ENCODE measurements at regions not wholly inside any gene's neighbourhood (a gene's known extent, or its start where the extent isn't known, plus 50 kb on each side); places are given as distances from the start of the nearest gene placed in this dataset.

- no peak for DNase-seq
These were observed 513.9 kb downstream of the TLE4 start for GRCh38 chr9:80085668-80086067.

- no peak for DNase-seq
These were observed 510.4 kb downstream of the TLE4 start for GRCh38 chr9:80082213-80082612.

DNA sequence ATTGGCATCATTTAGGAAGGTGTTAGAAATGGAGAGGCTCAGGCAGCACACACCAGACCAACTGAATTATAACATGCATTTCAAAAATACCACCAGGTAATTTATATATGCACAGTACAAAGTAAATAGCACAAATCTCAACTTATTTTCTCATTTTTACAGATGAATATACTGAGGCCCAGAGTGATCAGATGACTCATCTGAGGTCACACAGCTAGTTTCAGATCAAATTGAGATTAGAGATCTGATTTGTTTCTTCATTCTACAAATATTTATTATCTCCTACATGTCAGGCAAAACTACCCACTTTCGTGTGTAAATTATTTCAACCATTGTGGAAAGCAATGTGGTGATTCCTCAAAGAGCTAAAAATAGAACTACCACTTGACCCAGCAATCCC, 507.1 kb downstream of the TLE4 start:
- no peak for DNase-seq

DNA sequence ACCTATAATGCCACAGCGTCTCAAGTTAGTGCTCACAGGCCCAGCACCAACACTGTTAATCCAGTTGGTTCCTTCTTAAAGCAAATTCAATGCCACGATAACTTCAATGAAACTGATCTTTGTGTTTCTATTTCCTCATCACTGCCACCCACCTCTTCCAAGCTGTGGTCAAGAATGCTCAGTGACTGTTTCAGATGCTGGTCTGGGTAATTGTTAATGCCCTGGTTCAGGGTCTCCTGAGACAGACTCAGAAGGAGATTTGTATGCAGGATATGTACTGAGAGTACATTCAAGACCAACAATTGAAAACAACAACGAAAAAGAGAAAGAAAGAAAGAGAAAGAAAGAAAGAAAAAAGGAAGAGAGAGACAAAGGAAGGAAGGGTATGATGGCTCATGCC, 505.3 kb downstream of the TLE4 start:
- DNase-seq, result no peak

- DNase-seq, result no peak
These were observed 504.4 kb downstream of the TLE4 start for GRCh38 chr9:80076162-80076561.

DNA sequence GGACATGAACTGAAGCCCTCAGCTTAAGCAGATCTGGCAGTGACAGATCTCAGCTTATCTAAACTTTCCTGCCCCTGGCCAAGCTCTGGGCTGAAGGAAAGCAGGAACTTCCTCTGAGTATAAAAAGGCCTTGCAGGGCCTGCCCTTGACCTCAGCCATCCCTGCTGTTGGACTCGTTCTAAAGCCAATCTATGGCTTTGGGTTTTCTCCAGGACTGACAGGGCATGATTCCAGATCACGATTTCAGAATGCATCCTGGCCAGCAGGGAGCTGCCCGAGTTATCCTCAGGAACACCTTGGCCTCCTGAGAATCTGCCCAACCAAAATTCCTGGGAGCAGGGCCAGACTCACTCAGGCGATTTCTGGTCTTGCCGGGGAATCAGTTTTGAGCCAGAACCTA, 502.7 kb downstream of the TLE4 start:
- DNase-seq, result peak; percentile 92 to 98

- peak in 1 of 2 experiments; percentile 34 for DNase-seq
These were observed 500.7 kb downstream of the TLE4 start for GRCh38 chr9:80072451-80072850.

GRCh38 chr9:80070071-80070742, 498.4 kb downstream of the TLE4 start:
- no peak for DNase-seq

DNA sequence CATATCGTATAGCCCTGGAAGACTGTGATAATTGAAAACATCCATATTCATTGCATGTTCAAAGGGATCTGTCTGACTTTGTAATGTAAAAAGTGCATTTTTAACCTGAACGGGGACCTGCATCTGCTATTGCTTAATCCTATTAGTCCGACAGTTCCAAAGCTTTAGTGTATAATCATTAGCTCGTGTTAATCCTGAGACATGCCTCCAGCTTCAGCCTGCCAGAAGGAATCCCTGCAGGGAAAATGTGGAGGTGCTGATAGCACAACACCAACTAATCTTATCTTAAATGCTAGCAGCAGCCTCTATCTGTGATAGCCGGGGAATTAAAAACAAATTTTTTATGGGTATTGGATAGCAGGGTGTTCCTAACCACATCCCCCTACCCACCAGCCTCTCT, 495.2 kb downstream of the TLE4 start:
- no peak for DNase-seq

DNA sequence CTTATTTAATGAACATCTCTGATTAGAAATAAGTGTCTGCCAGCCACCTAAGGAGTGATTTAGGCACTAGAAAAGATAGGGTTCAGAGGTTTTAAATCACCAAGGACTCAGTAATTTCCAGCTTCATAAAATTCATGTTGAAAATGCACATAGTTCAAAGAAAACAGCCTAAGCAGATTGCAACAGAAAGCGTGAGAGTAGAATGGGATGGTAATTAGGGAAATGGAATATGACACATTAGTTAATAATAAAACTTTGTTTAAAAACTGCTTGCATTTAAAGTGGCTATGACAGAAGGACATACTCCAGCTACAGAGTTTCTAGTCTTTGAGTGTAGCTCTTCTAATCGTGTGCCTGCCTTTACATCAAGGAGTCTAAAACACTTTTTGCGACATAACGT, 490.8 kb downstream of the TLE4 start:
- DNase-seq, result no peak

GRCh38 chr9:80061940-80062339, 490.2 kb downstream of the TLE4 start:
- no peak for DNase-seq

GRCh38 chr9:80061096-80061495, 489.3 kb downstream of the TLE4 start:
- no peak for DNase-seq

GRCh38 chr9:80059979-80060378, 488.2 kb downstream of the TLE4 start:
- DNase-seq, result no peak

GRCh38 chr9:80059191-80059590, 487.4 kb downstream of the TLE4 start:
- DNase-seq, result no peak

- DNase-seq, result no peak
These were observed 481.1 kb downstream of the TLE4 start for GRCh38 chr9:80052830-80053229.

GRCh38 chr9:80049096-80049782, 477.5 kb downstream of the TLE4 start:
- no peak for DNase-seq

DNA sequence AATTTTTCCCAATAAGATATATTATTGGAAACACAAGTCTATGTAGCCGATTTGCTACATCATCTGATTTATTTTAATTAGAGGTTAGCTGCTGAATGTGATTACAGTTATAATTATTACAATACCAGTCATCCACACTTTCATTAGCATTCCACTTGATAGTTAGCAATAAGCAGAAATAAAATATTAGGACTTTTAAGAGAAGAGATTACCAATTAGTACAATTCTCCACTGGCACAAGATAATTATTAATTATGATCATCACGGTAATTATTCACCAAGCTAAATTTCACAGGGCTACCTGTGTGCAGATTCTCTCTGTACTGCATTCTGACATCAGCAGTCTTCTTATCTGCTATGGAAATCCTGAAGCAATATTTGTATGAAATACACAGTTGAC, 474.7 kb downstream of the TLE4 start:
- no peak for DNase-seq

DNA sequence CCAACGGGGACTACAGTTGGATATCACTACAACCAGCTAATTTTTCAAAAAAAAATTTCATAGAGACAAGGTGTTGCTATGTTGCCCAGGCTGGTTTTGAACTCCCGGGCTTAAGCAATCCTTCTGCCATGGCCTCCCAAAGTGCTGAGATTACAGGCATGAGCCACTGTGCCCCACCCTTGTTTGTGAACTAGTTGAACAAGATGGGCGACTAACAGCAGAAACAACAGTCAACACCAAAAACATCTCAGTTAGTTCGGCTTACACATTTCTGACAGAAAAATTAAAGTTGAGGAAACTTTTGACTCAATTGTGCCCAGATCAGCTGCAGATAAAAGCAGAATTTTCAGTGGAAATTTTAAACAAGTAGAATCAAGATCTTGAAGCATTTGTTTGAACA, 470.1 kb downstream of the TLE4 start:
- DNase-seq, result no peak

DNA sequence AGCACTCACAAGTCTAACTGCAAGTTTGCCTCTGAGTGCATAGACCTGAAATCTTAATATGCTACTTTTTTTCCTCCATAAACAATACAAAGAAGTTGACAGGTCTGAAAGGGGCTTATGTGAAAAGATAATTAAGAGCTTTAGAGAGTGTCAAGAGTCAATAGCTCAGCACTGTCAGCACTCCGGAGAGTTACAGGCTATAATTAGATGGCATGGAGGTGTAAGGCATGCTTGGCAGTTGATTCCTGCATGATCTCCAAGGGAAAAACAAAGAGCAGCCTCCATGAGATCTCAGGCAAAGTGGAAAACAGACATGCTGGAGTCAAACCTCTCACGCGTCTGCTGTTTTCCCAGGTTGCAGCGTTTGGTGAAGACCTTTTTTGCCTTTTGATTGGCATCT, 468.7 kb downstream of the TLE4 start:
- DNase-seq, result no peak

GRCh38 chr9:80030801-80031200, 459.0 kb downstream of the TLE4 start:
- no peak for DNase-seq

DNA sequence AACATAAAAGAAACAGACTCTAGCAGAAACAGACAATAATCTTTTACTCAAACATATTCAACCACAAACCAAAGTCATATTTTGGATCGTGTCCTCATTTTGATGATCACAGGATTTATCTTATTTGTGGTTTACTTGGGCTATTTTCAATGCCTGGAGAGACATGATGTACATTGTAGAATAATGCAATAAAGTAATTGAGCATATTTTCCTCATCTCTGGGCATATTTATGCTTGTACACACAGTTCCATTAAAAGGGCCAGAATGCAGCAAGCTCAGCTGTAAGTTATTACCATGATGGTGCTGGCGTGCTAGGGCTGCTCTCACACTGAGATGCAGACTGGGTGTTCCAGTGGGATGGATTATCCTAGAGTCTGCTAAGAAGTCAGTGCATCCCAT, 456.7 kb downstream of the TLE4 start:
- DNase-seq, result no peak

DNA sequence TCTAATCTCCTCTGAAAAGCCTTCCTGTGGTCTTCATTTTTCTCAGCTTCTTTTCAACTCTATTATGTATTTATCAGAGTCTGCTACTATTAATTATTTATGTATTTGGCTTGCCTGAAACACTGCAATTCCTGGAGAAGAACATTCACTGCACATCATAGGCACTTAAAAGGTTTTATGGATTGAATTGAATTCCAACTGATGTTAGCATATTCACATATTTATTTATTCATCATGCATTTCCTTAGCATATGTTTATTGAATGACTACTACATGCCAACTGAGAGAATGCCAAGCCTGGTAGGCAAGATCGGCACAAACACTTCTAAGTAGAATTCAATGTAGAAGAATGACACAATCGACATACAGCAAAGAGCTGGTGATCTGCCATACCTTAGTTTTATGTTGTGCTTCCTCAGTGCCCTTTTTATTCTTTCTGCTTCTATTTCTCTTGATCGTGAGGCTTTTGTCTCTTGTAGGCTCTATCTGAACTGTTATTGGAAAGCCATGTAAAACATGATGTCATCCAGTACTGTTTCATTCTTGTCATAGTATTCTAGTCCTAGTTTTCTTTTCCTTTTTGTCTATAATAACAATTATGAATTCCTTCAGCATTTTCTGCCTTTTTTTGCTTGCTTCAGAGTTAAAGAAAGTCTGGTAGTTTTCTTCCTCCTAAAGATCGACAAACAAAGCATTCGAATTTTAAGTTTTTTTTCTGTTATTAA, 454.2 kb downstream of the TLE4 start:
- no peak for DNase-seq

- no peak for DNase-seq
These were observed 453.4 kb downstream of the TLE4 start for GRCh38 chr9:80025131-80025530.

GRCh38 chr9:80020530-80020929, 448.8 kb downstream of the TLE4 start:
- no peak for DNase-seq
